HG03045 (cell line): ENCODE measurements at regions not wholly inside any gene's neighbourhood (a gene's known extent, or its start where the extent isn't known, plus 50 kb on each side); places are given as distances from the start of the nearest gene placed in this dataset.

ENCODE experiments used
- ATAC-seq: cut with Tn5 transposase; IDR thresholded peaks from one replicate; pipeline ENCODE4 v1.9.1; 2021; ENCODE audit warnings: mild to moderate bottlenecking, moderate library complexity; ENCODE audit not compliant: unreplicated experiment

DNA sequence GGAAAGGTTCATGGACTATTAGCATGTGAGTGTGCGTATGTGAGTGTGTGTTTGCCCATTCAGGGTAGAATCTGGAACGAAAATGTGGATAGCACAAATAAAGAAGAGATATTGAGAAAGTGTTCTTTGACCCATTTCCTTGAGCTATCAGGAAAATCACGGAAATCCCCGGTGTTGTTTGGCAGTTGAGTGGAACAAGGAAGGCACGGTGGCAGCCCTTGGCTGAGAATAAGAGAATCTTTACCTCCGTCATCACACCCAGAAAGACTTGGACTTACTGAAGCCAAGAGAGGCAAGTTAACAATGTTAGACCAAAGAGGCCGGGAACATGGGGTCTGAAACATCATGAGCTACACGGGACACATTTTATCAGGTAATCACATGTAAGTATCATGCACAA lies 588.9 kb upstream of the BTBD3 start:
- no peak for ATAC-seq

- ATAC-seq = no peak
Measured at GRCh38 chr20:11329271-11329670, 588.4 kb upstream of the BTBD3 start.

GRCh38 chr20:11331096-11331495 lies 586.6 kb upstream of the BTBD3 start:
- ATAC-seq = no peak

GRCh38 chr20:11332381-11332780 lies 585.3 kb upstream of the BTBD3 start:
- no peak for ATAC-seq

- no peak for ATAC-seq
Measured at GRCh38 chr20:11333634-11334033, 584.1 kb upstream of the BTBD3 start.

DNA sequence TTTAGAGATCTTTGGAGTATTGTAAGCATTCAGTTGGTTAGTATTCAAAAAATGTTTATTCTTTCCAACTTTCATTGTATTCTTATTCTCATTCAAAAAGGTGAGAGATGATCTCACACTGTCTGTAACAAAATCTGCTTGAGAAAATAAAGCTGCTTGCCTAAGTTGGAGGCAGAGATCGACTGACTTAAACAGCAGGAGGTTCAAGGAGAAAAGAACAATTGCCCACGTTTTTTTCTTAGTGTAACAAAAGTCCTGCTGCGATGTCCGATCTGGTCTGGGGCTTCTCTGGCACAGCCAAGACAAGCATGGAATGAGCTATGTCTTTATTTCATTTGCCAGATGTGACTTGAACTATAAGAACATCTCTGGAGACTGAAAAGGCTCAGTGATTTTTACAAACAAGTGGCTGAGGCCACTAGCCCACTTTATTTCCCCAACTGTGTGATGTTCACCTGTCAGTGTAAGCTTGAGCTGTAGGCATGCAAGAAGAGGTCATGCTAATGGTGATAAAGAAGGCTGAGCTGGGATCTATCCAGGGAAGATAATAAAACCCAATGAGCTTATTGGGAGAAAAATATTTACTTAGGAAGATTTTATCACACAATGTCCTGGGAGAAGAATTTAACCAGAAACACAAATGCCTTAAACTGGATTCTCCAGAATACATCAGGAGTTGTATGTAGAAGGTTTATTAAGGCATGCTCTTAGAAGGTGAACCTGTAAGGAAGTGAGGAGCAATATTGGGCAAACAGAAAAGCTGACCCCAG lies 580.1 kb upstream of the BTBD3 start:
- no peak for ATAC-seq

GRCh38 chr20:11338496-11339306 lies 579.0 kb upstream of the BTBD3 start:
- no peak for ATAC-seq

DNA sequence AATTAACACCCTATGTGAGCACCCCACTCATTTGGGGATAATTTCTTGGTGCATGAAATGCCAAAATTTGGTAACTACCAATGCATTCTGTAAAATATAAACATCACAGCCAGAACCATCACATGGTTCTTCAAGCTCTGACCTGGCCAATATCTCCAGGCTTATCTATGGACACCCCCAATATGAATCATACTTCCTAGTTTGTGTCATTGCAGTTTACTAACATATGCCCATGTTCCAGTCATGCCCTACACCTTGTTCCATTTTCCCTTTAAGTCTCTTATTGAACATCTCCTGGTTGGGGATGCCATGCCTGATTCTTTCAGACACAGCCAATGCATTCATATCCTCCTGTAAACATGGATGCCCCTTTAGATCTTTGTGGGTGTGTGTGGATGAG lies 572.8 kb upstream of the BTBD3 start:
- no peak for ATAC-seq

DNA sequence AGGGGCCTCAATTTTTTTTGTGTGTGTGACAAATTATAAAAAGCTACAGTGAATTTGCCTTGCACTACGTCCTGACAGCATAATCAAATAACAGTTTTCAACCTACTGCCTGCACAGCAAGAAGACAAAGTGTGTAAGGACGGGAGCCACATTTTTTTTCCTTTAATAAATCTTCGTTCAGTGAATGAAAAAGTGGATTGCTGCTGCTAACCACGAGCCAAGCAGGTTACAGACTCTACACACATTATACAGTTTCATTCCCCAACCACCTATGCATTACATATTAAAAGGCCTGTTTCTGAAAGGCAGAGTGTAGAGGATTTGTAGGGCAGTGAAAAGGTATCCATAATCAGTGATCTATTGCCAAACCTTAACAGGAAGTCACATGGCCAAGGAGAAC lies 570.0 kb upstream of the BTBD3 start:
- ATAC-seq = no peak

- ATAC-seq = no peak
Measured at GRCh38 chr20:11350126-11351005, 567.3 kb upstream of the BTBD3 start.

GRCh38 chr20:11352041-11352440 lies 565.7 kb upstream of the BTBD3 start:
- ATAC-seq = no peak

DNA sequence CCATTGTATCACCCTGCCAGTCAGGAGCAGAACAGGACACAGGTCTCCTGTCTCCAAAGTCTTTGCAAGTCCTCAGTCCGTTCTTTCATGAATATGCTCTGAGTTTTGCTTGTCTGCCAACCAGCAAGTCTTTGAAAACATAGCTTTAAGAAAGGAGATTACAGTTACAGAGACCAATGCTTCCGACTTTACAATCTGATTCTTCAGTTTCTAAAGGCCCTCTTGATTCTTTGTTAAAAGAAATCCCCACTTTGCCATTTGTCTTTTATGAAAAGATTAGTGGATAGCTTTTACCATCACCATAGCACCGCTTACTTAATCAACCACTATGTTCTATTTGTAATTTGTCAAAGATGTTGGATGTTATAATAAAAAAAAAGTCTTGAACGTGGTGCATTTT lies 562.8 kb upstream of the BTBD3 start:
- ATAC-seq = no peak

GRCh38 chr20:11355345-11355744 lies 562.3 kb upstream of the BTBD3 start:
- no peak for ATAC-seq

DNA sequence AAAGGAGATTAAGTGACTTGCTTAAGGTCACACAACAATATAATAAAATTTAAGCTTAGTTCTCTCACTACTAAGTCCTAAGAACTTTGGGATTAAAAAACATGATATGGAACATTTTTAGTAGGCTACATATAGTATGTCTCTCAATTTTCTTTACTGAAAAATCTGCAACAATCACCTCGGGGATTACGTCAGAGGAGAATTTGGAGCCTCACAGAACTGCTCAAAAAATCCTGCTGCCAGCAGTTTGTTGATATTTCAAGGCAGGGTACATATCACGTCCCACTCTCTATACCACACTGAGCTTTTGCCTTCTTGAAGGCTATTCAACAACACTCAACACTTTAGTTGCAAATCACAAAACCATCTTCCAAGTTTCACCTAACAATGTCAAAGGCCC lies 561.6 kb upstream of the BTBD3 start:
- no peak for ATAC-seq

DNA sequence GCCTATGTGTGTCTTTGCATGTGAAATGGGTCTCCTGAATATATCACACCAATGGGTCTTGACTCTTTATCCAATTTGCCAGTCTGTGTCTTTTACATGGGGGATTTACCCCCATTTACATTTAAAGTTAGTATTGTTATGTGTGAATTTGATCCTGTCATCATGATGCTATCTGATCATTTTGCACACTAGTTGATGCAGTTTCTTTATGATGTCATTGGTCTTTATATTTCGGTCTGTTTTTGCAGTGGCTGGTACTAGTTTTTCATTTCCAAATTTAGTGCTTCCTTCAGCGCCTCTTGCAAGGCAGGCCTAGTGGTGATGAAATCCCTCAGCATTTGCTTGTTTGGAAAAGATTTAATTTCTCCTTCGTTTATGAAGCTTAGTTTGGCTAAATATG lies 555.2 kb upstream of the BTBD3 start:
- ATAC-seq = no peak

DNA sequence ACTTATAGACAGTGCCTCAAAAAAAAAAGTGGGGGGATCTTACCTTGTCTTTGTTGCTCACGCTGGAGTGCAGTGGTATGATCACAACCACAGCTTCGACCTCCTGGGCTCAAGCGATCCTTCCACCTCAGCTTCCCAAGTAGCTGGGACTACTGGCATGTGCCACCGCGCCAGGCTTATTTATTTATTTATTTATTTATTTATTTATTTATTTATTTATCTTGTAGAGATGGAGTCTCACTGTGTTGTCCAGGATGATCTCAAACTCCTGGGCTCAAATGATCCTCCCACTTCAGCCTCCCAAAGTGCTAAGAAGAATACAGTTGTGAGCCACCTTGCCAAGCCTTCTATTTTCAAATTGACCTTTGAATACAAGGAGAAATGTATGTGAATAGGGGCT lies 553.0 kb upstream of the BTBD3 start:
- ATAC-seq = no peak

DNA sequence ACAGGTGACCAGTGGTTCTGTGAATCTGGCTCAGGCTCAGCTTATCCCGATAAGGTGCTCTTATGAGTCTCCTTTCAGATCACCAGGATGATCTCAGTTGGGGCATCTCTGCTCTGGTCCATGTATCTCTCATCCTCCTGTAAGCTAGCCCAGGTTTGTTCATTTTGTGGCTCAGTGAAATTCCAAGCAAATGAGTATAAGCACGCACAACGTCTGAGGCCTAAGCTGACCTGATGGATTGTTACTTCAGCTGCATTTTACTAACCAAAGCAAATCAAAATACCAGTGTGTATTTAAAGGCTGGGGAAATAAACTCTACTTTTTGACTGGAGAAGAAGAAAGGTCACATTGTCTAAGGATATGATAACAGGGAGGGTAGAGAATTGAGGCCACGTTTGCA lies 551.0 kb upstream of the BTBD3 start:
- no peak for ATAC-seq

- no peak for ATAC-seq
Measured at GRCh38 chr20:11368499-11368898, 549.2 kb upstream of the BTBD3 start.

GRCh38 chr20:11368965-11369711 lies 548.6 kb upstream of the BTBD3 start:
- ATAC-seq = no peak

GRCh38 chr20:11371831-11372230 lies 545.9 kb upstream of the BTBD3 start:
- ATAC-seq = no peak
